NT2/D1 (cell line): ENCODE measurements at regions not wholly inside any gene's neighbourhood (a gene's known extent, or its start where the extent isn't known, plus 50 kb on each side); places are given as distances from the start of the nearest gene placed in this dataset.

Source experiments
- DNase-seq: peaks from one replicate; pipeline ENCODE4 v3.0.0-alpha.2; 2011; ENCODE audit warnings: low read depth, low spot score
- H3K27me3 ChIP-seq: 2 replicates; pipeline ENCODE4 v1.6.0; 2011; ENCODE audit warnings: mild to moderate bottlenecking; ENCODE audit not compliant: insufficient read length, insufficient read depth
- H3K36me3 ChIP-seq: 2 replicates; pipeline ENCODE4 v1.6.1; 2011; ENCODE audit warnings: mild to moderate bottlenecking, low read length, mixed read lengths; ENCODE audit not compliant: insufficient read depth, insufficient read length
- H3K4me1 ChIP-seq: 2 replicates; pipeline ENCODE4 v1.5.1; 2011; ENCODE audit not compliant: insufficient read depth, insufficient read length
- H3K4me3 ChIP-seq: 2 replicates; pipeline ENCODE4 v1.5.1; 2011; ENCODE audit warnings: low read depth; ENCODE audit not compliant: insufficient read length
- H3K9ac ChIP-seq: 2 replicates; pipeline ENCODE4 v1.6.0; 2011; ENCODE audit warnings: low read depth; ENCODE audit not compliant: insufficient read length
- H3K9me3 ChIP-seq: 2 replicates; pipeline ENCODE4 v1.5.1; 2011; ENCODE audit warnings: mild to moderate bottlenecking, low read length; ENCODE audit not compliant: insufficient read depth
- SUZ12 ChIP-seq: IDR thresholded peaks from 2 replicates; pipeline ENCODE4 v1.6.1; 2011; ENCODE audit not compliant: insufficient read length, insufficient read depth; ENCODE audit errors: extremely low read depth
- YY1 ChIP-seq: IDR thresholded peaks from 2 replicates; pipeline ENCODE4 v1.6.1; 2011; ENCODE audit not compliant: insufficient read length, insufficient read depth
- ZNF274 ChIP-seq: IDR thresholded peaks from 2 replicates; pipeline ENCODE4 v1.6.1; 2011; ENCODE audit warnings: mild to moderate bottlenecking, low read depth, low read length

- H3K9me3 ChIP-seq = peaks cover 5% of the 10 kb centered on the region; the same call in 1 of the 2 replicates
- DNase-seq = no peak
- TF ChIP-seq ZNF274 (no peak), YY1 (no peak), SUZ12 (no peak)
Measured at GRCh38 chr17:13953841-13954240, 115.5 kb upstream of the COX10 start.

GRCh38 chr17:13957636-13958035 lies 111.7 kb upstream of the COX10 start:
- Histone ChIP-seq H3K9ac (no peak overlapping the region), H3K27me3 (no peaks in the 10 kb centered on the region), H3K9me3 (peaks cover 5% of the 10 kb centered on the region; the same call in 1 of the 2 replicates), H3K4me1 (no peaks in the 10 kb centered on the region), H3K4me3 (no peak overlapping the region), H3K36me3 (no peaks in the 10 kb centered on the region)
- no peak for DNase-seq
- TF ChIP-seq ZNF274 (no peak), YY1 (no peak), SUZ12 (no peak)

More at GRCh38 chr17:13953841-13954240, 115.5 kb upstream of the COX10 start:
- H3K9ac ChIP-seq = no peak overlapping the region
- H3K4me1 ChIP-seq = no peaks in the 10 kb centered on the region
- H3K36me3 ChIP-seq = no peaks in the 10 kb centered on the region
- no peaks in the 10 kb centered on the region for H3K27me3 ChIP-seq
- no peak overlapping the region for H3K4me3 ChIP-seq

GRCh38 chr17:13958773-13959172 lies 110.5 kb upstream of the COX10 start:
- Histone ChIP-seq H3K9me3 (peaks cover 5% of the 10 kb centered on the region; the same call in 1 of the 2 replicates), H3K9ac (no peak overlapping the region), H3K4me3 (no peak overlapping the region), H3K36me3 (no peaks in the 10 kb centered on the region), H3K4me1 (no peaks in the 10 kb centered on the region), H3K27me3 (no peaks in the 10 kb centered on the region)
- TF ChIP-seq ZNF274 (no peak), SUZ12 (no peak), YY1 (no peak)
- DNase-seq = no peak

- DNase-seq = no peak
- no peaks in the 10 kb centered on the region for H3K9me3 ChIP-seq
- no peak overlapping the region for H3K4me3 ChIP-seq
- H3K27me3 ChIP-seq = no peaks in the 10 kb centered on the region
- H3K4me1 ChIP-seq = no peaks in the 10 kb centered on the region
- no peak overlapping the region for H3K9ac ChIP-seq
- no peaks in the 10 kb centered on the region for H3K36me3 ChIP-seq
- TF ChIP-seq ZNF274 (no peak), YY1 (no peak), SUZ12 (no peak)
Measured at GRCh38 chr17:13961265-13961664, 108.0 kb upstream of the COX10 start.

GRCh38 chr17:13962716-13963240 lies 106.5 kb upstream of the COX10 start:
- Histone ChIP-seq H3K9ac (no peak overlapping the region), H3K27me3 (no peaks in the 10 kb centered on the region), H3K36me3 (no peaks in the 10 kb centered on the region), H3K9me3 (no peaks in the 10 kb centered on the region), H3K4me3 (no peak overlapping the region), H3K4me1 (no peaks in the 10 kb centered on the region)
- no peak for DNase-seq
- TF ChIP-seq SUZ12 (no peak), ZNF274 (no peak), YY1 (no peak)

GRCh38 chr17:13967416-13967815 lies 101.9 kb upstream of the COX10 start:
- Histone ChIP-seq H3K4me1 (no peaks in the 10 kb centered on the region), H3K9ac (no peak overlapping the region), H3K36me3 (no peaks in the 10 kb centered on the region), H3K4me3 (no peak overlapping the region), H3K9me3 (no peaks in the 10 kb centered on the region), H3K27me3 (no peaks in the 10 kb centered on the region)
- TF ChIP-seq ZNF274 = no peak
- no peak for TF ChIP-seq SUZ12
- TF ChIP-seq YY1 = no peak
- DNase-seq = no peak

GRCh38 chr17:13970531-13970930 lies 98.8 kb upstream of the COX10 start:
- Histone ChIP-seq H3K9ac (no peak overlapping the region), H3K27me3 (no peaks in the 10 kb centered on the region), H3K4me1 (no peaks in the 10 kb centered on the region), H3K36me3 (no peaks in the 10 kb centered on the region), H3K4me3 (no peak overlapping the region), H3K9me3 (no peaks in the 10 kb centered on the region)
- TF ChIP-seq ZNF274 (no peak), YY1 (no peak)
- no peak for DNase-seq
